T follicular helper cell (primary cell): ENCODE measurements at regions not wholly inside any gene's neighbourhood (a gene's known extent, or its start where the extent isn't known, plus 50 kb on each side); places are given as distances from the start of the nearest gene placed in this dataset.

ENCODE experiments used
- DNase-seq: peaks from one replicate; pipeline ENCODE4 v3.0.0-alpha.2; 2020; ENCODE audit warnings: low read depth

DNA sequence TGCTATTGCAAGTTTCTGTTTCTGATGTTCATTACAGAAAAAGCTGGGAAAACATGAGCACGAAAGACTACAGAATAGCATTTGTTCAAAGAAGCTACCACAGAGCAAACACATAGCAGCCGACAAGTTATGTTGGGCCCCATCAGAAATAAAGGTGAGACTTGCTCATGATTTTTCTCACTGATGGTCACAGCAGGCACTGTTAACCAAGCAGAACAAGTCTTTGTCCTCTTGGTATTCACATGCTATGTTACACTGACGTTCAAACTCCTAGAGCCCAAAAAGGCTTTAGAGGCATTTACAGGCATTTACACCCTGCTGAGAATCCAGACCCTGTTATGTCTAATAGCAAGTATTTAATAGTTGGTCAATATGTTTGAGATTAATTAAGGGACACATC is 235.0 kb upstream of the HNMT start:
- DNase-seq, result no peak

DNA sequence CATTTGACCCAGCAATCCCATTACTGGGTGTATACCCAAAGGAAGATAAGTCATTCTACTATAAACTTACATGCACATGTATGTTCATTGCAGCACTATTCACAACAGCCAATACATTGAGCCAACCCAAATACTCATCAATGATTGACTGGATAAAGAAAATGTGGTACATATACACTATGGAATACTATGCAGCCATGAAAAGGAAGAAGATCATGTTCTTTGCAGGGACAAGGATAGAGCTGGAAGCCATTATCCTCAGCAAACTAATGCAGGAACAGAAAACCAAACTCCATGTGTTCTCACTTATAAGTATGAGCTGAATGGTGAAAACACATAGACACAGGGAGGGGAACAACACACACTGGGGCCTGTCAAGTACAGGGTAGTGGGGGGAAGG is 226.7 kb upstream of the HNMT start:
- DNase-seq, result no peak

DNA sequence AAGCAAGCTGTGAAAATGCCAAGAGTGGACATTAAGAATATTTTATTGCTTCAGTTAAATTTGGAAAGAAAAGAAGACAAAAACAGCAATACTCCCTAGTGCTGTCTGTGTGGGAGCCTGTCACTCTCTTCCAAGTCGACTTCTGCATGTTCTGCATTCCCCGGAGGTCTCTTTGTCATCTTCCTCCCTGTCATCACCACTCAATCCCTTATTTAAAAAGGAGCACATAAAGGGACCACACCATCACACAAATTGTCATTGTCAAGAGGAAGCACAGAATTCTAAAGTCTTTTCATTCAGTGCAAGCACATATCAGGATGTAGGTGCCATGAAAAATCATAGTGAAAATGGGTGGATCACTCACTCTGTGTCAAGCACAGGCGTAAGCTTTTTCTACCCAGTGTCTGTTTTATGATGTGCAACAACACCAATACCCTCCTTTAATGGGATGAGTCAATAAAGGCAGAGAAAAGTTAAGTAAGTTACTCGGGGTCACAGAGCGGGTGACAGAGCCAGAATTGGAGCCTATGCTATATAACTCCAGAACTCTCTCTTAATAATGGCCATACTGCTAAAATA is 222.4 kb upstream of the HNMT start:
- no peak for DNase-seq

DNA sequence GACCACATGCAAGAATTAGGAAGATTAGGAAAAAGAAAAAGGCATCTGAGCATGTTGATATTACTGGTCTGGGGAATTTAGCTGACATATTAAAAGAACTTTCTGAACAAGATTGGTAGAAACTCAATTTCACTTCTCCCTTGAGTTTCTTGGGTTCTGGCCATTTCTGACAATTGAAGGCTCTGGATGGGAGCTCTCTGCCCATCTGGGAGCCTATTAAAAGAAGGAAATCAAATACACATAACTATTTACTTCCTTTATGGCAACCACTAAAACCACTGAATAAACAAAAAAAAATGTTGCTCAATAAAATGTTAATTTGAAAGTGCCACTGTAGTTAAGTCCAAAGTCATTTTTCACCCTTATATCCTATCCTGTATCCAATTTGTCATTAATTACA is 216.8 kb upstream of the HNMT start:
- no peak for DNase-seq

DNA sequence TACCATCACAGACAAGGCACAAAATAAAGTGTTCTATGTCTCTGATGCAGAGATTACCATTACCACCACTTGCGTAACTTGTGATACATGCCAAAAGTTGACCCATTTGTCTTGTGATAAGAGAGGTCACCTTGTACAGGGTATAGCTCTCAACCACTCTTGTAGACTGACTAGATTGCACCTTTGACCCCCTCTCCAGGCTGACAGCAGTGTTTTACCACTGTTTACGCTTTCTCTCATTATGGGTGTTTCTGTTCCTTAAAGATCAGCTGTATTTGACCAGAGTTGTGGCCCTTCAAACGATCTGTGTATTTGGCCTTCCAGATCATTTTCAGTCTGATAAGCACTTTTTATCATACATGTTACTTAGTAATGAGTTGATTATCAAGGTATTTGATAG is 215.7 kb upstream of the HNMT start:
- DNase-seq, result no peak

DNA sequence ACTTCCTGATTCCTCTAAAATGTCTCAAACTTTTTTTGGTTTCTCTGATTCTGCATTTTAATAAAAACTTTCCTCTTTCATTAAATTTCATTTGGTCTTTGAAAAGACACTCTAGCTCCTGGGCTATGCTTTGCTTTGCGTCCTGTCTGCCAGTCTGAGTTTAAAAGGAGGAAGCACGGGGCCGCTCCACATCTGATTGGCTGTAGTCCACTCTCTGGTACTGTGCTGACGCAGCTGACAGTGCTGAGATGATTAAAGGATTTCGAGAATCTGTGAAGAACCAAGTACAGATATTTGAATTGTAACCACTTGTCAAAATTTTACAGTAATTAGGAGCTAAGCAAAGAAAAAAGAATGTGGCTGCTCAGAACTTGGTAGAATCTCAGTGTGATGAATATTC is 199.6 kb upstream of the HNMT start:
- no peak for DNase-seq

DNA sequence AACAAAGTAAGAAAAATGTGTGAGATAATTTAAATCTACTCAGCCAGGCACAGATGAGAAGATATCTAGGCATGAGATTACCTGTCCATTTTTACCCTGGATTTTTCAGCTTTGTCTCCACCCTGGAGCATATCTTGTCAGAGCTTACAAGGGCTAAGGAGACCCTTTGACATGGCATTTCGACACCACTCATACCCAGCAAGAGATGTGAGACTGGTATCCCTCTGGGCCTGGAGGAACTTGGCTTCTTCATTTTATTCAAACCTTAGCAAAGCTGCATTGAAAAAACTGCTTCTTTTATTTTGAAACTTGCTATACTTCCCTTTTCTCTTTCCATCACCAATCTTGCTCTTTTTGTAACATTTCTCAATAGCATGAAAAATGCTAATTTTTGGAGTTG is 194.9 kb upstream of the HNMT start:
- no peak for DNase-seq

DNA sequence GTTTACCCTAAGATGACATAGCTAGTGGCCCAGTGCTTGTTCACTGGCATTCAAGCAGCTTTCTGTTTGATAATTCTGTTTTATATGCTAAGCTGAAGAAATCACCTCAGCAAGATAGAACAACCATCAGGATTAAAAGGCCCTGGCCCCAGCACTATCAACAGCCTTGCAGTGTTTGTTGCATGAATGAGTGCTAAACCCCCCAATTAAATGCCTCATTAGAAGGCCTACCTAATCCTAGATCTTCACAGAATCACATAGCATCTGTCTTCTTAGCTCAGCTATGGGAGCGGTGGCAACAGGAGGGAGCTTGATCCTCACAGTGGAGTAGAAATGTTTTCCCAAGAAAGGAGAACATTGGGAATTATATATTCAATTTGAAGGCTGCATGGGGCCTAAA is 194.1 kb upstream of the HNMT start:
- no peak for DNase-seq

DNA sequence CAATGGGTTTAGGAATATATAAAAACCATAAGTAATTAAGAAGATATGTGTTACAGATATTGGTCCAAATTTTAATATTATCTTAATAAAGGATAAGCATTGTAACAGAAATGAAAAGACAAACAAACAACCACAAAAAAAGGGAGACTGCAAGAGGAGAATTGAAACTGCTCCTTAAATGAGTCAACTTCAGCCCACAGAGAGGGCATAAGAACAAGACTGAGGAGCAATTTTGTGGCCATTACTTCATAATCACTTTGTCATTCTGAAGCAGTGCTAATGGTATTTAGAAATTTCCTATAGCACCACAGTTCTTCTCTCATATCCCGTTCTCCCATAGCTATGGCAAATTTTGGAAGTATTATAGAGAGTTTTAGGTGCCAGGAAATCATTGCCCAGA is 193.2 kb upstream of the HNMT start:
- no peak for DNase-seq

DNA sequence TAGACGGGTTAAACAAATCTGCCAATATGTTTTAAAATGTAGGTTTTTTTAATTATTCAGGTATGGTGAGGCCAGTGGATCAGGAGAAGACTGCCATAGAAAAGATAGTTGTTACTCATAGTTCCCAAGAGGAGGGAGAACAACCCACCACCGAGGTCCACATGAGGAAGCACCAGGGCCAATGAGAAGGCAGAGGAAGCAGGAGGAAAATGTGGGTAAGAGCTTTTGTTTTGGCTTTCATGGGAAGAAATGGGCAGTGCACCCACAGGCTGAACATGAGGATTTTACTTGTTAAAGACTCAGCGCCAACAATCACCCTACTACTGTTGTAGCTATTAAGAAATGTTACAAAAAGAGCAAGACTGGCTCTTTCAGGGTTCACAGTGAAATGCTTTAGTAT is 191.8 kb upstream of the HNMT start:
- no peak for DNase-seq

DNA sequence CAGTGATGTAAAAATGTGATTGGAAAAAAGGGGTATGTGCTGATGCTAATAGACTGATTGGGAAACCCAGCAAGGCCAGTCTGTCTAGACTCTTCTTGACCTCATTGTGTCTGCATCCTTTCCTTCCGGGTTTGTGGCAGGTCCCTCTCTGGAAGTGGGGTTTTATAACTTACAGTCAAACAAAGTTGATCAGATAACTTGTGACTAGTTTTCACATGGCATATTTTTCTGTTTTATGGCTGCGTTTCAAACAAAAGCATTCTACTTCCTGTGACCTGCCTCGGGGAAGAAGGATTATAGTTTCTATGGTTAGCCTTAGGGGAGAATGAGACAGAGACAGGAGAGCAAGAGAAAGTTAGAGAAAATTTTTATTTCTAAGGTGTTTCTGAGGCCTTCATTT is 188.7 kb upstream of the HNMT start:
- no peak for DNase-seq

DNA sequence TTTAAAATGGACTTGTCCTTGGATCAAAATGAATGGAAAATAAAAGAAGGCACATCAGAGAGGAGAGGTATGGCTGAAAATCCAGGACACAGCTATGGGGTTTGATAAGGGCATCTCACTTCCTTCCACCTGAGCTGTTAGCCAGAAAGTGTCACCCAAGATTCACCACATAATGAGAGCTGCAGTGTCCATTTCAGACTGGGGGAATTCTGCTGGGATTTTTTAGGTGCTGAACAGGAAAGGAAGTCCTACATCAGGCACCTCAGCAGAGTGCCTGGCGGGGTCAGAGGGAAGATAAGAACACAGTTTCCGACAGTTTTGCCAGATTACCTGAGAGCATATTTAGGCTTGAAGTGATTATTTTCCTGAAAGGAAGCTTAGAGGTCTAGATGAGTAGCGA is 187.6 kb upstream of the HNMT start:
- no peak for DNase-seq

DNA sequence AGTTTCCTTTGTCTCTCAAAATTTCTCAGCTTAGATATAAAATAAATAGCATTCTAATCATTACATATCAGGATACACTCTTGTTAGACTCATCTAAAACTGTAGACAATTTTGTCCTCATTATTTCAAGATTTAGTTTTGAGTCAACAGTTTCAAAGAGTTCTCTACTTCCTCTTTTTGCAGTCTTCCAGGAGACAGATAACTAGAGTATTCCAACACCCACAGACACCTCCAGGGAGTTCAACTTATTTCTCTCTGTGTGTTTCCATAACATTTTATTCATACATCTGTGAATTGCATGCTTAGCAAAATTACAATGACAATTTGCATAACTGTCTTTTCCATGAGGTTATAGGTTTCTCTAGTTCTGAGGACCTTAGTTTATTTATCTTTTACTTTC is 166.6 kb upstream of the HNMT start:
- DNase-seq, result no peak

DNA sequence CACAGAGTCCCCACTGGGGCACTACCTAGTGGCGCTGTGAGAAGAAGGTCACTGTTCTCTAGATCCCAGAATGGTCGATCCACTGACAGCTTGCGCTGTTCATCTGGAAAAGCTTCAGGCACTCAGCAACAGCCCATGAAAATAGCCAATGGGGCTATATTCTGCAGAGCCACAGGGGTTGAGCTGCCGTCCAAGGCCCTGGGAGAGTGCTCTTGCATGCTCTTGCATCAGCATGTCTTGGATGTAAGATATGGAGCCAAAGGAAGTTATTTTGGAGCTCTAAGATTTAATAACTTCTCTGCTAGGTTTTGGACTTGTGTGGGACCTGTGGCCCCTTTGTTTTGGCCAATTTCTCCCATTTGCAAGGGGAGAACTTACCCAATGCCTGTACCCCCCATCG is 164.7 kb upstream of the HNMT start:
- DNase-seq, result no peak

DNA sequence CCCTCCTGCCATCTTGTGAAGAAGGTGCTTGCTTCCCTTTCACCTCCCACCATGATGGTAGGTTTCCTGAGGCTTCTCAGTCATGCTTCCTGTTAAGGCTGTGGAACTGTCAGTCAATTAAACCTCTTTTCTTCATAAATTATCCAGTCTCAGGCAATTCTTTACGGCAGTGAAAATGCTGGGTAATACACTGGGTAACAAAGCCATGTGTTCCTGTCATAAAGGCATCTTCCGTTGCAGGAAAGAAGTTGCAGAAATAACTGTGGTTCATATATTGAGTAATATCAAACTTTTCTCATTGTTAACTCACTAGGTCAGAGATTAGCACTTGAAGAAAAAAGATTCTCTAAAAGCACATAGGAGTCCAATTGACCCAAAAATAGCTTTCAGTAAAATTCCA is 163.9 kb upstream of the HNMT start:
- no peak for DNase-seq

DNA sequence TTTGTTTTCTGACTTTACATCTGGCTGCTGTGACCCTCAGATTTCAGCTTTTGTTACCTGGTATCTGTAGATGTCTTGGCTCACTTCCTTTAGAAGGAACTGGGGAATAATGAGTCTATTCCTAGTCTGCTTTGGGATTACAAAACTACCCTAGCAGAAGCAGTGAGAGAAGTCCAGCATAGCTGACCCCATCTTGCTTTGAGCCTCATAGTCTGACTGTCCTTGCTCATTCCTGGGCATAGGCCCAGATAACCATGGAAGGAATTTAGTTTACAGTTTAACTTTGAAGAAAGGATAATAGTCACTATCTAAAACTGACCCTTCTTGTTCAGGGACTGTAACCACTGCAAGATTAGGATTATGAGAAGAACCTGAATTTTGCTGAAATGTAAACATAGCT is 163.0 kb upstream of the HNMT start:
- DNase-seq, result no peak

DNA sequence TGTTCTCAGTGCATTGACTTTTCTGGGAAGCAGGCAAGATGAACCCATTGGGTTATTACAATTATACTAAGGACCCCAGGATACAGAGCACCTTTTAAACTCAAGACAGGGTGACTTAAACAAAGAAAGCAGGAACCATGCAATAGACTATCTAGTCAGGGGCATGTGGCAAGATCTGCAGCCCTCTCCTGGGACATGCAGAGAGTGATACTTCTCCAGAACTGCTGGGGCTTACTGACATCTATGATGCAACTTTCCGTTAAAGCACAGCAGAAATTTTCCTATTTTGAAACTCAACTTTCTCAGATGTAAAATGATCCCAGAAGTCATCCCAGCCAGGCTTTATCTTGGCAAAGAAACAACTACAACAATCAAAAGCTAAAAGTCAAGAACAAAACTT is 162.2 kb upstream of the HNMT start:
- DNase-seq, result no peak

DNA sequence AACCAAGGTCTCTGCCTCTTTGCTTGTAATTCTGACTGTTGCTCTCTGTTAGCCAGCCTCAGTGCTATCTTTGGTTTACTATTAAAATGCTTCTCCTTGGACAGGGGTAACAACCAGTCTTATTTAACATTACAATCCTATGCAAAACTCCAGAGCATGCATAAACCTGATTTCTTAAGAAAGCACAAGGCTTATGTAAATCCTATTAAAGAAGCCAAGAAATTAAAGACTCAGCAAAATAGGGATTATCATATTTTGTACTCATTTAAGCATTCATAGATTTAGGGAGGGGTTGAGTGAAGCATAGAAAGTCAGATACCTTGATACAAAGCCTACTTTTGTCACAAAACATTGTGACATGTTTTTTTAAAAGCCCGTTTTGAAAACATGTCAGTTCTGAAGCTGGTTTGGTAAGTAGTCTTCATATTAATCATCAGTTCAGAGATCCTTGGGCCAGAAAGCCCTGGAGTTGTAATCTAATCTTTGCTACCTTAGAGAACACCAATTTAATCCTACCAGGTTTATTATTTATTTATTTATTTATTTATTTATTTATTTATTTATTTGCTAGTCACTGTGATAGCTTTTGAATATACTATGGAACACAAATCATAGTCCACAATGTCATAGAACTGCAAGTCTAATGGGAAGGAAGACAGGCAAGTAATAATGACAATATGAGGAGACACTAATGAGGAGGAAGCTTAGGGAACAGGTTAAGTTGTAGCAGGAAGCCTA is 158.0 kb upstream of the HNMT start:
- no peak for DNase-seq

DNA sequence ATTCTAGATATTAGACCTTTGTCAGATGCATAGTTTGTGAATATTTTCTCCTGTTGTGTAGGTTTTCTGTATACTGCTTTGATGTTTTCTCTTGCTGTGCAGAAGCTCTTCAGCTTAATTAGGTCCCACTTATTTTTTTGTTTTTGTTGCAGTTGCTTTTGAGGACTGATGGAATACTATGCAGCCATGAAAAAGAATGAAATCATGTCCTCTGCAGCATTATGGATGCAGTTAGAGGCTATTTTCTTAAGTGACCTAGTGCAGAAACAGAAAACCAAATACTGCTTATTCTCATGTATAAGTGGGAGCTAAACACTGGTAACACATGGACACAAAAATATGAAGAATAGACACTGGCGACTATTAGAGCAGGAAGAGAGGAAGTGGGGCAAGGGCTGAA is 155.0 kb upstream of the HNMT start:
- no peak for DNase-seq

DNA sequence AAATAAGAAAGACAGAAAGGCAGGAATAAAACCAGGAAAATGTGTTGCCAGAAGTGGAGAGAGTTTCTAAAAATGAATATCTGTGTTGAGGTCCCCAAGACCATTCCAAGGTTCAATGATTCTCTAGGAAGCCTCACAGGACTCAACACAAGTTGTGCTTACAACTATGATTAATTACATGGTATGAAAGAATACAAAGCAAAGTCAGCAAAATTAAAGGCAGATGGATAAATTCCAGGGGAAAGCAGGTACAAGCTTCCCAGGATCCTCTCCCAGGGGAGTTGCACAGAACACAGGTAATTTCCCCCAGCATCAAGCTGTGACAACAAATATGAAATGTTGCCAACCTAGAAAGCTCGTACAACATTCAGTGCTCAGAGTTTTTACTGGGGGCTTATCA is 154.4 kb upstream of the HNMT start:
- no peak for DNase-seq

DNA sequence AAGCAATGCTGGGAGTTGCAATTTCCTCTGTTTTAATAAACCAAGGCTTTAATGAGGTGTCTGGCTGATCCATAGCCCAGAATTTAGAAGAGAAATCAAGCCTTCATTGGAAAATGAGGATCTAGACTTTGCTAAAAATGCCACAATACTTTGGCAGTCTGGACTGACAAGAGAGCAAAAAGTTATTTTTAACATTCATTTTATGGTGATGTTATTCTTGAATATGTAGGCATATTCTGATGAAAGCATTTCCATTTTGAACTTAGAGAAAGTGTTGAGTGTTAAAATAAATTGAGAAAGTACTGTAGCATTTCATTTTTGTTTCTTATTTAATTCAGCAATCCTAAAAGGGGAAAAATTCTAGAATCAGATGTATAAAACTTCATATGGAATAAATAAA is 151.8 kb upstream of the HNMT start:
- no peak for DNase-seq

DNA sequence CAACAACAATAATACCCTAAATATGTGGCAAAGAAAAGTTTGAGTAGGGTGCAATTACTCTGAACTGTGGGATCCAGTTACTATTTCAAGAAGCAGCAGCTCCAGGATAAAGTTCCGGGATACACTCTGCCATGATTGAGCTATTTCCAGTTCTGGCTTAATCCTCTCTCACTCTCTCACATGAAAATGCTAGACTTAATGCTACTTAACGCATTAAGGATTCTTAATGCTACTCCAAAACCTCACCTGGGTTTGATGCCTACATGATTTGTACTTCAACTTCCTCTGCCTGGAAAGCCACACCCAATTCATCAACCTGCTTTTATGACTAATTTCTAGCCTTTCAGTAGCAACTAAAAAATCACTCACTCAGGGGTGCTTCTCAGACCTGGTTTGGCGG is 151.1 kb upstream of the HNMT start:
- DNase-seq, result no peak

DNA sequence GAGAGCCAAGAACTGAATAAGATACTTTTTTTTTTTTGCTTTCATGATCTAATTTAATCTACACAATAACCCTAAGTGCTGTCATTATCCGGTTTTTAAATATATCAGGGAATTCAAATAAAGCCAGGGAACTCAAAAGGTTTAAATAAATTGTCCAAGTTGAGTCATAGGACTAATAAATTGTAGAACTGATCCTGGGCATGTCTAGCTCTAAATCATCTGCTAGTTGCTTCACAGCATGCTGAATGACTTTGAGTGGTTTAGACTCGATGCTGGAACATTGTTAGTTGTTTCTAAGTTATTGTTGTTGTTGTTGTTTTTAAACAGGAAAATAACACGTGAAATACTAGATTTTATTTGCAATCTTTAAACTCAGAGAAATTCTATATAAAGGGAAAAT is 147.2 kb upstream of the HNMT start:
- DNase-seq, result no peak

DNA sequence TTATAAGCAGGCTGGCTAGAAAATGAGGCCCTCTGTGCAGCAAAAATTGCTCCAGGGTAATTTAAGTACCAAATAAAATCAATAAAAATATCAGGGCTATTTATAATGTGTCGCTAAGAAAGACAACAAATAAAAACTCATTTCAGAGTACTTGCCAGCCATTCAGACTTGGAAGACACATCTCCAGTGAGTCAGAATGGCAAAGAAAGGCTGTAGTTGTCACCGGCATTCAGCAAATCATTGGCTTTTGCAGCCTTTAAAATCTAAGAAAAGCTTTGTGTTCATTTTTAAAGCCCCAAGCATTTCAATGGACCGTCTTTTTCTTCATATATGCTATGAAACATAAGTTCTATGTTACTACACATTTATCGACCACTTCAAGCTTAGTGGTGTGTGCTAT is 141.1 kb upstream of the HNMT start:
- no peak for DNase-seq
